ENCODE measurements at regions not wholly inside any gene's neighbourhood (a gene's known extent, or its start where the extent isn't known, plus 50 kb on each side); places are given as distances from the start of the nearest gene placed in this dataset.
"Not testable (repeated sequence)": the region's sequence is repeated elsewhere in the genome, so short reads cannot be mapped to it uniquely, and the experiment has no call there.

- Mint-ChIP-seq H3K27me3 (ENCODE audit: low read depth) (peaks cover 3% of the 10 kb centered on the region), H3K4me3 (ENCODE audit: unreplicated experiment) (no peak overlapping the region), H3K4me1 (ENCODE audit: low read depth) (peaks cover 43% of the 10 kb centered on the region), H3K27ac (ENCODE audit: unreplicated experiment) (no peak overlapping the region), H3K9me3 (ENCODE audit: low read depth) (peaks cover 10% of the 10 kb centered on the region), H3K36me3 (ENCODE audit: low read depth) (peaks cover 5% of the 10 kb centered on the region)
- no peak for TF ChIP-seq CTCF (IDR thresholded peaks at IDR 0.05)
- DNase-seq (ENCODE audit: low spot score) = no peak
Measured at GRCh38 chrX:23511793-23512192, 155.5 kb upstream of the PRDX4 start.

- TF ChIP-seq CTCF (IDR thresholded peaks at IDR 0.05) = no peak
- Mint-ChIP-seq H3K4me3 (ENCODE audit: unreplicated experiment) (no peak overlapping the region), H3K9me3 (ENCODE audit: low read depth) (peaks cover 10% of the 10 kb centered on the region), H3K27ac (ENCODE audit: unreplicated experiment) (peak overlapping the region; percentile 60), H3K27me3 (ENCODE audit: low read depth) (peaks cover 5% of the 10 kb centered on the region), H3K36me3 (ENCODE audit: low read depth) (peaks cover 5% of the 10 kb centered on the region), H3K4me1 (ENCODE audit: low read depth) (peaks cover 30% of the 10 kb centered on the region)
- no peak for DNase-seq (ENCODE audit: low spot score)
Measured at GRCh38 chrX:23513121-23513520, 154.2 kb upstream of the PRDX4 start.

GRCh38 chrX:23514082-23514481 lies 153.2 kb upstream of the PRDX4 start:
- H3K27ac Mint-ChIP-seq (ENCODE audit: unreplicated experiment) = no peak overlapping the region

GRCh38 chrX:23515028-23515427 lies 152.3 kb upstream of the PRDX4 start:
- Mint-ChIP-seq H3K27ac (ENCODE audit: unreplicated experiment) (no peak overlapping the region), H3K36me3 (ENCODE audit: low read depth) (no peaks in the 10 kb centered on the region), H3K4me1 (ENCODE audit: low read depth) (peaks cover 28% of the 10 kb centered on the region), H3K9me3 (ENCODE audit: low read depth) (peaks cover 3% of the 10 kb centered on the region), H3K27me3 (ENCODE audit: low read depth) (peaks cover 13% of the 10 kb centered on the region), H3K4me3 (ENCODE audit: unreplicated experiment) (no peak overlapping the region)
- no peak for DNase-seq (ENCODE audit: low spot score)
- no peak for TF ChIP-seq CTCF (IDR thresholded peaks at IDR 0.05)

More at GRCh38 chrX:23514082-23514481, 153.2 kb upstream of the PRDX4 start:
- Mint-ChIP-seq H3K9me3 (ENCODE audit: low read depth) (peaks cover 4% of the 10 kb centered on the region), H3K4me3 (ENCODE audit: unreplicated experiment) (no peak overlapping the region), H3K27me3 (ENCODE audit: low read depth) (peaks cover 13% of the 10 kb centered on the region), H3K36me3 (ENCODE audit: low read depth) (peaks cover under 1% of the 10 kb centered on the region), H3K4me1 (ENCODE audit: low read depth) (peaks cover 28% of the 10 kb centered on the region)
- DNase-seq (ENCODE audit: low spot score) = no peak
- no peak for TF ChIP-seq CTCF (IDR thresholded peaks at IDR 0.05)

GRCh38 chrX:23523026-23523657 lies 144.2 kb upstream of the PRDX4 start:
- H3K4me1 Mint-ChIP-seq (ENCODE audit: low read depth); H3K4me3 Mint-ChIP-seq (ENCODE audit: unreplicated experiment); H3K36me3 Mint-ChIP-seq (ENCODE audit: low read depth); DNase-seq (ENCODE audit: low spot score); H3K27ac Mint-ChIP-seq (ENCODE audit: unreplicated experiment): not testable (repeated sequence)
- peaks cover 16% of the 10 kb centered on the region for H3K9me3 Mint-ChIP-seq (ENCODE audit: low read depth)
- peaks cover 10% of the 10 kb centered on the region for H3K27me3 Mint-ChIP-seq (ENCODE audit: low read depth)

- no peak for DNase-seq (ENCODE audit: low spot score)
- peaks cover 8% of the 10 kb centered on the region for H3K27me3 Mint-ChIP-seq (ENCODE audit: low read depth)
- H3K4me1 Mint-ChIP-seq (ENCODE audit: low read depth) = no peaks in the 10 kb centered on the region
- peaks cover 4% of the 10 kb centered on the region for H3K36me3 Mint-ChIP-seq (ENCODE audit: low read depth)
- no peak overlapping the region for H3K27ac Mint-ChIP-seq (ENCODE audit: unreplicated experiment)
- H3K4me3 Mint-ChIP-seq (ENCODE audit: unreplicated experiment) = no peak overlapping the region
- TF ChIP-seq CTCF (IDR thresholded peaks at IDR 0.05) = no peak
- peaks cover 21% of the 10 kb centered on the region for H3K9me3 Mint-ChIP-seq (ENCODE audit: low read depth)
Measured at GRCh38 chrX:23524467-23524866, 142.8 kb upstream of the PRDX4 start.

Data from chondrocyte (in vitro differentiated cells).